ENCODE measurements at regions not wholly inside any gene's neighbourhood (a gene's known extent, or its start where the extent isn't known, plus 50 kb on each side); places are given as distances from the start of the nearest gene placed in this dataset.
"Not testable (repeated sequence)": the region's sequence is repeated elsewhere in the genome, so short reads cannot be mapped to it uniquely, and the experiment has no call there.

DNA sequence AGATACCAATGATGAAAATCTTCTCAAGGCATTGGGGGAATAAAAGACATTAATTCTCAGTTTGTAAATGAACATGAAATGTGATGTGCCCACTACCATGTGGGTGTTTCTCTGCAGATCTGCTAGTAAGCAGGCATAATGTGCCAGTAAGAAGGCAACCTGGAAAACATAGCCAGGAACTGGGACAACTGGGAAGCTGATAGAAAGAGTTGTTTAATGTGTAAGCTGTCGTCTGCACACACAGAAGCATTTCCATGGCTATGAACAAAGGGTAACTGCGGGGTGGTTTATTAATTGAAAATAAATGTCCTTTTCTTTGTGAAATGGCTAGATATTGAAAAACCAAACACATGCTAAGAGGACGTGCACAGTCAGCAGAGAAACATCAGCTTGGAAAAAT is 52.0 kb downstream of the ZC3H11B start:
- Histone ChIP-seq H3K9me3 (ENCODE audit: control insufficient read depth in 3 of 3, low read length in 3 of 3) (no peaks in the 10 kb centered on the region), H3K27me3 (ENCODE audit: control insufficient read depth in 3 of 3, insufficient read depth in 3 of 3, low read length in 3 of 3) (peaks cover 0 to 2% (median 0%) of the 10 kb centered on the region in 3 donors), H3K4me1 (ENCODE audit: control insufficient read depth in 3 of 3, insufficient read depth in 3 of 3, low read length in 3 of 3) (no peaks in the 10 kb centered on the region), H3K4me3 (ENCODE audit: low read length in 3 of 3) (no peak overlapping the region), H3K27ac (ENCODE audit: low read depth, low read length) (no peak overlapping the region), H3K36me3 (ENCODE audit: control insufficient read depth in 3 of 3, insufficient read depth in 3 of 3, low read length in 3 of 3) (no peaks in the 10 kb centered on the region), H3K9ac (ENCODE audit: low read depth in 1 of 3, low read length in 3 of 3) (no peak overlapping the region)

DNA sequence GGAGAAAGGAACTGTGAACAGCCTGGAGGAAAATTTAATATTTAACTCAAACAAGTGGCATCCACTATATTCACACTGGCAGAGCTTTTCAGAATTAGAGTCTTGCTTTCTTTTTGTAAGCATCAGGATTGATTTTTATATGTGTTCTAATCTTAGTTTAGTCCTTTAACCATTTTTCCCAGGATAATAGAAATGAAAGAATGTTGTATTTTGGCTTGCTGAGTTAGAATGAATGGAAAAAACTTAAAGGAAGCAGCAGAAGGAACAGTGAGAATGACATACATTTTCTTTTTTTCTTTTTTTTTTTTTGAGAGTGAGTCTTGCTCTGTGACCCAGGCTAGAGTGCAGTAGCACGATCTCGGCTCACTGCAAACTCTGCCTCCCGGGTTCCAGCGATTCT is 53.0 kb downstream of the ZC3H11B start:
- no peak overlapping the region for H3K4me3 ChIP-seq (ENCODE audit: low read length in 3 of 3)
- H3K27me3 ChIP-seq (ENCODE audit: control insufficient read depth in 3 of 3, insufficient read depth in 3 of 3, low read length in 3 of 3): peaks cover 0 to 2% (median 0%) of the 10 kb centered on the region in 3 donors
- no peak overlapping the region for H3K9ac ChIP-seq (ENCODE audit: low read depth in 1 of 3, low read length in 3 of 3)
- H3K27ac ChIP-seq (ENCODE audit: low read depth, low read length): no peak overlapping the region
- H3K9me3 ChIP-seq (ENCODE audit: control insufficient read depth in 3 of 3, low read length in 3 of 3): no peaks in the 10 kb centered on the region
- H3K36me3 ChIP-seq (ENCODE audit: control insufficient read depth in 3 of 3, insufficient read depth in 3 of 3, low read length in 3 of 3): no peaks in the 10 kb centered on the region
- H3K4me1 ChIP-seq (ENCODE audit: control insufficient read depth in 3 of 3, insufficient read depth in 3 of 3, low read length in 3 of 3): no peaks in the 10 kb centered on the region

DNA sequence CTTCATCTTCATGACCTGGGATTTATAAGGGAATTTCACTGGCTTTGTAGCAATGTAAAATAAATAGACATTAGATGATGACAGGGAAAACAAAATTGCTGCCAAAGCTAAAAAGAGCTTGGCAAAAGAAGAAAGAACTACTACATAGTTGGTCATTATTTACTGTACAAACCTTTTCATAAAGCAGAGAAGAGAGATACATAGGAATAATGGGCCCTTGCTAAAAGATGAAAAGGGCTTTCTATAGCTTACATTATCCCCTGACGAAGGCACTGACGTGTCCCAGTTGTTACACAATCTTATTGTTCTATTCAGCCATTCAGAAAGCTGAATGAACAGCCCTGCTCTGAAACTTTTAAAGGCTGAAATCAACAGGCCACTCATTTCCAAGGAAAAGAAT is 57.1 kb downstream of the ZC3H11B start:
- Histone ChIP-seq H3K4me3 (ENCODE audit: low read length in 3 of 3) (no peak overlapping the region), H3K4me1 (ENCODE audit: control insufficient read depth in 3 of 3, insufficient read depth in 3 of 3, low read length in 3 of 3) (no peaks in the 10 kb centered on the region), H3K9me3 (ENCODE audit: control insufficient read depth in 3 of 3, low read length in 3 of 3) (no peaks in the 10 kb centered on the region), H3K27ac (ENCODE audit: low read depth, low read length) (no peak overlapping the region), H3K36me3 (ENCODE audit: control insufficient read depth in 3 of 3, insufficient read depth in 3 of 3, low read length in 3 of 3) (no peaks in the 10 kb centered on the region), H3K27me3 (ENCODE audit: control insufficient read depth in 3 of 3, insufficient read depth in 3 of 3, low read length in 3 of 3) (no peaks in the 10 kb centered on the region), H3K9ac (ENCODE audit: low read depth in 1 of 3, low read length in 3 of 3) (no peak overlapping the region)

DNA sequence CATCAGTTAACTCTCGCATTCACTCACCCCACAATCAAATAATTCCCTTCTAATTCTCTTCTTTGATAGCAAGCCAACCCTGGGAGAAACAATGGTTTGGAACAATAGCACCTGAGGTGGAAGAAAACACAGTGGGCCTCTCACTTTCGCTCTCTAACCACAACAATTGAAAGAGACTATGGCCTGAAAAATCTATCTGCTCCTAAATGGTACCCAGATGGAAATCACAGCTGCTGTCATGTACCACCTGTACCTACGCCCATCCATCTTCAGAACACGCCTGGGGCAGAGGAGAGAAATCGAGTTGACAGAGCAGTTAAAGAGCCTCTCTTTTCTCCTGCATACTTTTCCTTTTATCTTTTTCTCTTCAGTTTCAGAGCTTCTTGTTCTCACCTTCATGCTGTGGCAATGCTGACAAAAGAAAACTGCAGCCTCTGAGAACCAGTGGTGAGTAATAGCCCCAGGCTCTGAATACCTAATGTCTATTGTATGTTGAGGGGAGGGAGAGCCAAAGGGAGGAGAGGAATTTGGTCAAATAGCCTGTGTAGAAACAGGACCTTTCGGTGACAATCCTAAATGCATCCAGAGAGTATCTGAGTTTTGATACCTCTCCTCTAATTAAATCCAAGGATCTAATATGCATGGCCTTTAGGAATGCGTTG is 57.7 kb downstream of the ZC3H11B start:
- Histone ChIP-seq H3K36me3 (ENCODE audit: control insufficient read depth in 3 of 3, insufficient read depth in 3 of 3, low read length in 3 of 3) (no peaks in the 10 kb centered on the region), H3K9ac (ENCODE audit: low read depth in 1 of 3, low read length in 3 of 3) (no peak overlapping the region), H3K27me3 (ENCODE audit: control insufficient read depth in 3 of 3, insufficient read depth in 3 of 3, low read length in 3 of 3) (no peaks in the 10 kb centered on the region), H3K27ac (ENCODE audit: low read depth, low read length) (no peak overlapping the region), H3K4me3 (ENCODE audit: low read length in 3 of 3) (no peak overlapping the region), H3K9me3 (ENCODE audit: control insufficient read depth in 3 of 3, low read length in 3 of 3) (no peaks in the 10 kb centered on the region), H3K4me1 (ENCODE audit: control insufficient read depth in 3 of 3, insufficient read depth in 3 of 3, low read length in 3 of 3) (no peaks in the 10 kb centered on the region)

DNA sequence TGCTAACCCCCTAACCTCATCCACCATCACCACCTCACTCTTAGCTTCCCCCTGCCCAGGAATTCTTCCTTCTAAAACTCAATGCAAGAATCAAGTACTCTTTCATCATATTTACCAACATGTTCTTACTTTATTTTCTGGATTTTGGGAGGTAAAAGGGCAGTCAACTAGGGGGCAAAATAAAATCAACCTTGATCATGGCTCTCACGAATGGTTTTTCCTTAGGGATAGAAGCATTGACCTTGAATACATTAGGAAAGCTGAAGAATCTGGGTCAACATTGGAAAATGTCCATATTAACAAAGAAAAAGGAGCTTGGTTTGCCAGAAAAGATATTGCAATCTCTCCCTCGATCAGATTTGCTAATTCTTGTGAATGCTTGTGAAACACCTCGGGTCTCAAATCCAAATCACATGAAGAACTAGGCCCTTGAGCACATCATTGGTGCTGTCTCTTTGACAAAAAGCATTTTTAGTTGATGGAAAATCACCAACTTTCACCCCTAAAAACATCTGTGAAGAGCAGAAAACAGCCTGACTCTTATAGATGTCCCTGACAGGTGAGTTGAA is 58.9 kb downstream of the ZC3H11B start:
- H3K9me3 ChIP-seq (ENCODE audit: control insufficient read depth in 3 of 3, low read length in 3 of 3): no peaks in the 10 kb centered on the region
- no peaks in the 10 kb centered on the region for H3K4me1 ChIP-seq (ENCODE audit: control insufficient read depth in 3 of 3, insufficient read depth in 3 of 3, low read length in 3 of 3)
- H3K36me3 ChIP-seq (ENCODE audit: control insufficient read depth in 3 of 3, insufficient read depth in 3 of 3, low read length in 3 of 3): no peaks in the 10 kb centered on the region
- no peak overlapping the region for H3K9ac ChIP-seq (ENCODE audit: low read depth in 1 of 3, low read length in 3 of 3)
- H3K27me3 ChIP-seq (ENCODE audit: control insufficient read depth in 3 of 3, insufficient read depth in 3 of 3, low read length in 3 of 3): no peaks in the 10 kb centered on the region
- H3K27ac ChIP-seq (ENCODE audit: low read depth, low read length): no peak overlapping the region
- no peak overlapping the region for H3K4me3 ChIP-seq (ENCODE audit: low read length in 3 of 3)

DNA sequence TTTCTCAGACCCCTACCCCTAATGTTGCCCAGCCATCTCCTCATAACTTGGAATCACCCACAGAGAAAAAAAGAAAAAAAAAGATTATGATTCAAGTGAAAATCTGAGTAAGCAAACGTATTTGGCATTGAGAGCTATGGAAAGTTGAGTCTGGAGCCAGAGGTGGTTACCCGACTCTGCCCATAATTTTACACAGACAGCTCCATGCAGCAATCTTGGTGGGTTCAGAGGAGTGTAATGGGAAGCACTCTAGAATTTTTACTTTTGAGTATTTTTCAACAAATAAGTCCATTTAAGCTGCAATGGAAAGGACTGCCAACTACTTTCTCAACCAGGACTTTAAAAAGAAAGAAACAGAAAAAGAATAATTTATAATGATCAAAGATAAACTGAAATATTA is 62.7 kb downstream of the ZC3H11B start:
- Histone ChIP-seq H3K27me3 (ENCODE audit: control insufficient read depth in 3 of 3, insufficient read depth in 3 of 3, low read length in 3 of 3) (no peaks in the 10 kb centered on the region), H3K27ac (ENCODE audit: low read depth, low read length) (no peak overlapping the region), H3K9me3 (ENCODE audit: control insufficient read depth in 3 of 3, low read length in 3 of 3) (no peaks in the 10 kb centered on the region), H3K36me3 (ENCODE audit: control insufficient read depth in 3 of 3, insufficient read depth in 3 of 3, low read length in 3 of 3) (no peaks in the 10 kb centered on the region), H3K4me3 (ENCODE audit: low read length in 3 of 3) (no peak overlapping the region), H3K9ac (ENCODE audit: low read depth in 1 of 3, low read length in 3 of 3) (no peak overlapping the region), H3K4me1 (ENCODE audit: control insufficient read depth in 3 of 3, insufficient read depth in 3 of 3, low read length in 3 of 3) (no peaks in the 10 kb centered on the region)

DNA sequence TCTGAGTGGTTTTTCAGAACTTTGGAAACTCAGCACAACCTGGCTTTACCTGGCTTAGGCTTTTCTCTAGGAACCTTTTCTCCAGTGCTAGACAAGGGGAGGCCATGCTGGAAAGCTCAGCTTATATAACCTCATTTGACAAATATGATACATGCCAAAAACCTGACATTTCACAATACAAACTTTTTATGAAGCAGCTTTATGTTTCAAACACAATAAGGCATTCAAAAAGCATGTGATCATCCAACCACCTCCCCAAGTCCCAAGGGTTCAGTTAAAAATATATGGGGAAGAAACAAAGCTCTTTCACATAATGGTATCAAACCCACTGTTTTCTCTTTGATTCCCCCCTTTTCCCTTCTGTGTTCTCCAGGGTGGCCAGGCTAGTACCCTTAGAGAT is 63.7 kb downstream of the ZC3H11B start:
- H3K27ac ChIP-seq (ENCODE audit: low read depth, low read length): no peak overlapping the region
- H3K27me3 ChIP-seq (ENCODE audit: control insufficient read depth in 3 of 3, insufficient read depth in 3 of 3, low read length in 3 of 3): no peaks in the 10 kb centered on the region
- H3K4me1 ChIP-seq (ENCODE audit: control insufficient read depth in 3 of 3, insufficient read depth in 3 of 3, low read length in 3 of 3): no peaks in the 10 kb centered on the region
- no peaks in the 10 kb centered on the region for H3K9me3 ChIP-seq (ENCODE audit: control insufficient read depth in 3 of 3, low read length in 3 of 3)
- no peak overlapping the region for H3K9ac ChIP-seq (ENCODE audit: low read depth in 1 of 3, low read length in 3 of 3)
- no peak overlapping the region for H3K4me3 ChIP-seq (ENCODE audit: low read length in 3 of 3)
- H3K36me3 ChIP-seq (ENCODE audit: control insufficient read depth in 3 of 3, insufficient read depth in 3 of 3, low read length in 3 of 3): no peaks in the 10 kb centered on the region

DNA sequence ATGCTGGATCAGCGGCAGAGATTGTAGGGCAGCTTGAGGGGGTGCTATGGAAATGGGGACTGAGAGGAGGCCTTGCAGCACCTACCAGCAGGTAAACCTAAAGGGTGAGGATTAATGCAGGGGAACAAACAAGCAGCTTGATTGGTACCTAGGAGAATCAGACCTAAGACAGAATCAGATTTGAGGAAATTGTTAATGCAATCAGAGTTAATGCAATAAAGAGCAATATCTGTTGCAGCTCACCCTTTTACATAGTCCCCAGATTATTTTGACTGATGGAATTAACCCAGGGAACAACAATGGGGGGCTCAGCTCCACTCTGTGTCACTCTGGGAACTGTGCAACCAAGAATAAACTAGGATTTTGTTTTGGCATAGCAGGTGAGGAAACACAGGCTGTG is 64.5 kb downstream of the ZC3H11B start:
- Histone ChIP-seq H3K9me3 (ENCODE audit: control insufficient read depth in 3 of 3, low read length in 3 of 3) (no peaks in the 10 kb centered on the region), H3K27me3 (ENCODE audit: control insufficient read depth in 3 of 3, insufficient read depth in 3 of 3, low read length in 3 of 3) (no peaks in the 10 kb centered on the region), H3K27ac (ENCODE audit: low read depth, low read length) (no peak overlapping the region), H3K4me3 (ENCODE audit: low read length in 3 of 3) (no peak overlapping the region), H3K9ac (ENCODE audit: low read depth in 1 of 3, low read length in 3 of 3) (no peak overlapping the region), H3K4me1 (ENCODE audit: control insufficient read depth in 3 of 3, insufficient read depth in 3 of 3, low read length in 3 of 3) (no peaks in the 10 kb centered on the region), H3K36me3 (ENCODE audit: control insufficient read depth in 3 of 3, insufficient read depth in 3 of 3, low read length in 3 of 3) (no peaks in the 10 kb centered on the region)

DNA sequence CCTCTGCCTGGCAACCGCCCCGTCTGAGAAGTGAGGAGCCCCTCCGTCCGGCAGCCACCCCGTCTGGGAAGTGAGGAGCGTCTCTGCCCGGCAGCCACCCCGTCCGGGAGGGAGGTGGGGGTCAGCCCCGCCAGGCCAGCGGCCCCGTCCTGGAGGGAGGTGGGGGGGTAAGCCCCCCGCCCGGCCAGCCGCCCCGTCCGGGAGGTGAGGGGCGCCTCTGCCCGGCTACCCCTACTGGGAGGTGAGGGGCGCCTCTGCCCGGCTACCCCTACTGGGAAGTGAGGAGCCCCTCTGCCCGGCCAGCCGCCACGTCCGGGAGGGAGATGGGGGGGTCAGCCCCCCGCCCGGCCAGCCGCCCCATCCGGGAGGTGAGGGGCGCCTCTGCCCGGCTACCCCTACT is 67.1 kb downstream of the ZC3H11B start:
- not testable (repeated sequence) for H3K9me3 ChIP-seq (ENCODE audit: control insufficient read depth in 3 of 3, low read length in 3 of 3); H3K27ac ChIP-seq (ENCODE audit: low read depth, low read length); H3K27me3 ChIP-seq (ENCODE audit: control insufficient read depth in 3 of 3, insufficient read depth in 3 of 3, low read length in 3 of 3); H3K4me1 ChIP-seq (ENCODE audit: control insufficient read depth in 3 of 3, insufficient read depth in 3 of 3, low read length in 3 of 3); H3K36me3 ChIP-seq (ENCODE audit: control insufficient read depth in 3 of 3, insufficient read depth in 3 of 3, low read length in 3 of 3); H3K4me3 ChIP-seq (ENCODE audit: low read length in 3 of 3); H3K9ac ChIP-seq (ENCODE audit: low read depth in 1 of 3, low read length in 3 of 3)

DNA sequence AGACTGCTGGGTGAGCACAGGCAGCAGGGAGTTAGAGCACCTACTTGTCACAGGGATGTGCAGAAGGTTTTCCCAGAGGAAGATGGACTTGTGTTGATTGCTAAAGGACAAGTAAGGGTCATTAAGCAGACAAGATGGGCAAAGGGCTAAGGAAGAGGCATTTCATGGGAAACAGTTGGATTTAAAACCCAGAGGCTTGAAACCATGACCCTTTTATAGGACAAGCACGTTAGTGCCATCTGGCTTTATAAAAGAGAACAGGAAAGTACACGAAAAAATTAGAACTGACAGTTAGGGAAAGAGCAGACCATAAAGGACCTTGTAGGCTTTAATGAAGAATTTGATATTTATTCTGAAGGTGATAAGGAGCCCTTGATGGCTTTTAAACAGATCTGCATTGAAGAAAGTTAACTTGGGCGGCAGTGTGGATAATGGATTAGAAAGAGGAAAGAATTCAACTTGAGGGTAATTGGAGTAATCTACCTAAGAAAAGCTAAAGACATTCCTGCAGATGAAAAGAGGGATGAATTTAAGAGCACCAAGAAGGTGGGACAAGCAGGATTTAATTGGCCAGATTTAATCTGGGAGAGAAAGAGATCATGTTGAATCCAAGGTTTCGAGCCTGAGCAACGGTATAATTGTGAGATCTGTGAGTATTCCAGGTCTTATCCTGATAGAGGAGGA is 68.6 kb downstream of the ZC3H11B start:
- H3K27me3 ChIP-seq (ENCODE audit: control insufficient read depth in 3 of 3, insufficient read depth in 3 of 3, low read length in 3 of 3): no peaks in the 10 kb centered on the region
- H3K4me1 ChIP-seq (ENCODE audit: control insufficient read depth in 3 of 3, insufficient read depth in 3 of 3, low read length in 3 of 3): no peaks in the 10 kb centered on the region
- H3K4me3 ChIP-seq (ENCODE audit: low read length in 3 of 3): no peak overlapping the region
- H3K36me3 ChIP-seq (ENCODE audit: control insufficient read depth in 3 of 3, insufficient read depth in 3 of 3, low read length in 3 of 3): no peaks in the 10 kb centered on the region
- H3K9me3 ChIP-seq (ENCODE audit: control insufficient read depth in 3 of 3, low read length in 3 of 3): no peaks in the 10 kb centered on the region
- H3K27ac ChIP-seq (ENCODE audit: low read depth, low read length): no peak overlapping the region
- H3K9ac ChIP-seq (ENCODE audit: low read depth in 1 of 3, low read length in 3 of 3): no peak overlapping the region
